Panc1 (cell line): ENCODE measurements at regions not wholly inside any gene's neighbourhood (a gene's known extent, or its start where the extent isn't known, plus 50 kb on each side); places are given as distances from the start of the nearest gene placed in this dataset.

Experiments used
- POLR2AphosphoS5 ChIP-seq: IDR thresholded peaks from 2 replicates; pipeline ENCODE4 v1.6.1; 2012; ENCODE audit warnings: mild to moderate bottlenecking, low read depth, low read length, moderate library complexity
- TCF7L2 ChIP-seq: IDR thresholded peaks from 2 replicates; pipeline ENCODE4 v1.6.1; 2011; ENCODE audit warnings: mild to moderate bottlenecking, low read depth, low read length, inconsistent platforms

GRCh38 chr9:129355631-129356030, 177.6 kb upstream of the IER5L start:
- TF ChIP-seq TCF7L2 (no peak), POLR2AphosphoS5 (no peak)
